ENCODE measurements at regions not wholly inside any gene's neighbourhood (a gene's known extent, or its start where the extent isn't known, plus 50 kb on each side); places are given as distances from the start of the nearest gene placed in this dataset.

DNA sequence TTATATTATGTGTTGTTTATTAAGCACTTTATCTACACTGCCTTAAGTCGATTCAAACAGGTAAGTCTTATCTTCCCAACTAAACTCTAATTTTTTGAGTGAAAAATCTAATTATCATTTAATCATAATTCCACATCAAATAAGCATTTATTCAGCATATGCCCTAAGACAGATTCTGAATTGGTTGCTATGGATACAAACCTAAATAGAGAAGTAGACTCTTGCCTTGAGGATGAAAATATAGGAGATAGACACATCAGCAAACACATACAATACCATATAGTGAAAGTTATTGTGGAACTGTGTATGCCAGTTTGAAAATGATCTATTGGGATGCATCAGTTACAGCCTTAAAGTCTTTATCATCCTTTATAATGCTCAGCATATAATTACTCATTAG is 1679.9 kb downstream of the SLITRK1 start:
- WGBS (ENCODE audit: insufficient coverage), result no CpG with 5 or more reads among the region's 1 CpG
- DNase-seq, result no peak
- no peak overlapping the region for H3K4me2 ChIP-seq (replicated peaks; ENCODE audit: low read depth, low read length, poor library complexity, severe bottlenecking)
- peaks cover 3% of the 10 kb centered on the region for H3K9me3 Mint-ChIP-seq (ENCODE audit: insufficient read depth)
- peaks cover 0 to 16% (median 3%) of the 10 kb centered on the region in 3 donors for H3K9me3 ChIP-seq (ENCODE audit: control extremely low read depth in 1 of 3, control insufficient read depth in 2 of 3, insufficient read depth in 1 of 3, low read length in 2 of 3)
- no peaks in the 10 kb centered on the region for H3K4me1 Mint-ChIP-seq
- intact Hi-C loops (cut with micrococcal nuclease), result no loop called here
- H2AFZ ChIP-seq (ENCODE audit: insufficient read depth, low read depth, low read length, poor library complexity, severe bottlenecking), result no peak overlapping the region
- no peaks in the 10 kb centered on the region for H3K36me3 ChIP-seq (replicated peaks in 1 of 2; ENCODE audit: control extremely low read depth in 1 of 2, control insufficient read depth in 1 of 2, extremely low read depth in 1 of 2, insufficient read depth in 2 of 2, low read length in 1 of 2)
- no peak overlapping the region for H3K27ac ChIP-seq (ENCODE audit: low read length in 2 of 2)
- H3K4me3 Mint-ChIP-seq, result no peak overlapping the region
- H3K27ac Mint-ChIP-seq, result no peak overlapping the region
- no peaks in the 10 kb centered on the region for H3K27me3 ChIP-seq (replicated peaks in 1 of 4; ENCODE audit: control extremely low read depth in 1 of 4, control insufficient read depth in 3 of 4, insufficient read depth in 4 of 4, low read length in 3 of 4)
- TF ChIP-seq EZH2 (IDR thresholded peaks at IDR 0.05; ENCODE audit: borderline replicate concordance, insufficient read depth, low read depth, low read length, poor library complexity, severe bottlenecking), result no peak
- TF ChIP-seq, protein P1, sequence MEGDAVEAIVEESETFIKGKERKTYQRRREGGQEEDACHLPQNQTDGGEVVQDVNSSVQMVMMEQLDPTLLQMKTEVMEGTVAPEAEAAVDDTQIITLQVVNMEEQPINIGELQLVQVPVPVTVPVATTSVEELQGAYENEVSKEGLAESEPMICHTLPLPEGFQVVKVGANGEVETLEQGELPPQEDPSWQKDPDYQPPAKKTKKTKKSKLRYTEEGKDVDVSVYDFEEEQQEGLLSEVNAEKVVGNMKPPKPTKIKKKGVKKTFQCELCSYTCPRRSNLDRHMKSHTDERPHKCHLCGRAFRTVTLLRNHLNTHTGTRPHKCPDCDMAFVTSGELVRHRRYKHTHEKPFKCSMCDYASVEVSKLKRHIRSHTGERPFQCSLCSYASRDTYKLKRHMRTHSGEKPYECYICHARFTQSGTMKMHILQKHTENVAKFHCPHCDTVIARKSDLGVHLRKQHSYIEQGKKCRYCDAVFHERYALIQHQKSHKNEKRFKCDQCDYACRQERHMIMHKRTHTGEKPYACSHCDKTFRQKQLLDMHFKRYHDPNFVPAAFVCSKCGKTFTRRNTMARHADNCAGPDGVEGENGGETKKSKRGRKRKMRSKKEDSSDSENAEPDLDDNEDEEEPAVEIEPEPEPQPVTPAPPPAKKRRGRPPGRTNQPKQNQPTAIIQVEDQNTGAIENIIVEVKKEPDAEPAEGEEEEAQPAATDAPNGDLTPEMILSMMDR (IDR thresholded peaks at IDR 0.05), result no peak
- no peaks in the 10 kb centered on the region for H3K27me3 Mint-ChIP-seq
- ChIA-PET POLR2A (no interaction called here), CTCF (no interaction called here)
- H3K79me2 ChIP-seq (ENCODE audit: control insufficient read depth, insufficient read depth, low read length), result no peaks in the 10 kb centered on the region
- H3K4me3 ChIP-seq (ENCODE audit: control extremely low read depth in 1 of 5, extremely low read depth in 1 of 5, insufficient read depth in 1 of 5, low read depth in 2 of 5, low read length in 4 of 5), result no peak overlapping the region
- no peaks in the 10 kb centered on the region for H4K20me1 ChIP-seq (ENCODE audit: control insufficient read depth, insufficient read depth, low read length, poor library complexity, severe bottlenecking)
- no peak overlapping the region for H3K9ac ChIP-seq (ENCODE audit: low read length)
- no peak for ATAC-seq (ENCODE audit: low read depth)
- H3K4me1 ChIP-seq (ENCODE audit: control insufficient read depth in 2 of 2, insufficient read depth in 2 of 2, low read length in 2 of 2), result no peaks in the 10 kb centered on the region

DNA sequence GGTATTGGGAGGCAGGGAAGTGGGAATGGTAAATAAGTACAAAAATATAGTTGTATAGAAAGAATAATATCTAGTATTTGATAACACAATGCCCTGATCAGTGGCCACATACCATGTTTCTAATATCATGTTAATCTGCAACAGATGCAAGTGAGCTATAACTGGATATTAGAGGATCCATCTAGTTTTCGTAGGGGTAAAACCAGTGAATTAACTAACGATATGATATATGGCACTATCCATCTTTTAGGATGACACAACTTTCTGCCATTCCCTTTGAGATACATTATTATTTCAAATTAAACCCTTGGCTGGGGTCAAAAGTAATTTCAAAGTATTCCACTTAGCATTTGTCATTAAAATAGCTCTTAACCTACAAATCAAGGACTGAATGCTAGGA is 1686.2 kb downstream of the SLITRK1 start:
- H3K27me3 Mint-ChIP-seq, result no peaks in the 10 kb centered on the region
- H3K4me1 Mint-ChIP-seq, result no peaks in the 10 kb centered on the region
- H4K20me1 ChIP-seq (ENCODE audit: control insufficient read depth, insufficient read depth, low read length, poor library complexity, severe bottlenecking), result no peaks in the 10 kb centered on the region

More for the DNA sequence above, 1686.2 kb downstream of the SLITRK1 start:
- no peaks in the 10 kb centered on the region for H3K27me3 ChIP-seq (replicated peaks in 1 of 4; ENCODE audit: control extremely low read depth in 1 of 4, control insufficient read depth in 3 of 4, insufficient read depth in 4 of 4, low read length in 3 of 4)
- no peaks in the 10 kb centered on the region for H3K9me3 ChIP-seq (ENCODE audit: control extremely low read depth in 1 of 3, control insufficient read depth in 2 of 3, insufficient read depth in 1 of 3, low read length in 2 of 3)
- WGBS (ENCODE audit: insufficient coverage), result 80% methylated on average over 1 of the region's 2 CpGs
- H3K4me1 ChIP-seq (ENCODE audit: control insufficient read depth in 2 of 2, insufficient read depth in 2 of 2, low read length in 2 of 2), result no peaks in the 10 kb centered on the region
- TF ChIP-seq EZH2 (IDR thresholded peaks at IDR 0.05; ENCODE audit: borderline replicate concordance, insufficient read depth, low read depth, low read length, poor library complexity, severe bottlenecking), result no peak
- TF ChIP-seq, protein P1 (IDR thresholded peaks at IDR 0.05), result no peak
- no peak overlapping the region for H3K4me3 ChIP-seq (ENCODE audit: control extremely low read depth in 1 of 5, extremely low read depth in 1 of 5, insufficient read depth in 1 of 5, low read depth in 2 of 5, low read length in 4 of 5)
- intact Hi-C loops (cut with micrococcal nuclease), result no loop called here
- H3K4me2 ChIP-seq (replicated peaks; ENCODE audit: low read depth, low read length, poor library complexity, severe bottlenecking), result no peak overlapping the region
- Mint-ChIP-seq H3K27ac (no peak overlapping the region), H3K9me3 (ENCODE audit: insufficient read depth) (peaks cover under 1% of the 10 kb centered on the region), H3K4me3 (no peak overlapping the region)
- H3K9ac ChIP-seq (ENCODE audit: low read length), result no peak overlapping the region
- H3K79me2 ChIP-seq (ENCODE audit: control insufficient read depth, insufficient read depth, low read length), result no peaks in the 10 kb centered on the region
- CTCF ChIA-PET, result no interaction called here
- DNase-seq, result no peak
- no peak overlapping the region for H2AFZ ChIP-seq (ENCODE audit: insufficient read depth, low read depth, low read length, poor library complexity, severe bottlenecking)
- no peak overlapping the region for H3K27ac ChIP-seq (ENCODE audit: low read length in 2 of 2)
- POLR2A ChIA-PET, result no interaction called here
- H3K36me3 ChIP-seq (replicated peaks in 1 of 2; ENCODE audit: control extremely low read depth in 1 of 2, control insufficient read depth in 1 of 2, extremely low read depth in 1 of 2, insufficient read depth in 2 of 2, low read length in 1 of 2), result no peaks in the 10 kb centered on the region
- ATAC-seq (ENCODE audit: low read depth), result no peak
